ENCODE measurements at regions not wholly inside any gene's neighbourhood (a gene's known extent, or its start where the extent isn't known, plus 50 kb on each side); places are given as distances from the start of the nearest gene placed in this dataset.

- Histone ChIP-seq H3K4me1 (replicated peaks in 1 of 2; ENCODE audit: control insufficient read depth in 2 of 2, insufficient read depth in 2 of 2, low read length in 2 of 2) (no peaks in the 10 kb centered on the region), H3K4me3 (no peak overlapping the region), H3K9ac (ENCODE audit: insufficient read depth in 1 of 2, low read depth in 2 of 2, low read length in 2 of 2) (no peak overlapping the region), H3K27ac (ENCODE audit: extremely low read depth, low read depth, low read length) (no peak overlapping the region), H3K4me2 (ENCODE audit: insufficient read depth, low read length) (no peak overlapping the region), H3K79me2 (ENCODE audit: control insufficient read depth, insufficient read depth, low read length) (no peaks in the 10 kb centered on the region), H3K36me3 (ENCODE audit: control insufficient read depth, insufficient read depth, low read length) (no peaks in the 10 kb centered on the region), H4K20me1 (replicated peaks; ENCODE audit: control insufficient read depth, insufficient read depth, low read length) (no peaks in the 10 kb centered on the region), H3K27me3 (ENCODE audit: control insufficient read depth in 2 of 2, insufficient read depth in 2 of 2, low read length in 2 of 2) (peaks cover 0 to 19% of the 10 kb centered on the region in 2 experiments; a peak in 2 of 5 replicates), H2AFZ (ENCODE audit: low read depth, low read length) (no peak overlapping the region), H3K9me3 (replicated peaks; ENCODE audit: control insufficient read depth, insufficient read depth, low read depth, low read length) (no peaks in the 10 kb centered on the region), H3K9me1 (ENCODE audit: control insufficient read depth, insufficient read depth, low read length) (no peaks in the 10 kb centered on the region)
- POLR2A ChIA-PET, result no interaction called here
- no peak for DNase-seq (ENCODE audit: extremely low read depth in 1 of 4, low spot score in 3 of 4)
- no TSS peak for BruUV-seq (replicated peaks)
- FAIRE-seq, result no peak
- in situ Hi-C loops (cut with MboI) (no loop called here), intact Hi-C loops (cut with micrococcal nuclease) (no loop called here)
- 6% methylated on average over 9 of the region's 9 CpGs for WGBS (ENCODE audit: insufficient coverage, low coverage, missing lambda C conversion rate)
- TF ChIP-seq C11orf30 (IDR thresholded peaks at IDR 0.05; ENCODE audit: low read depth) (no peak), KAT8 (IDR thresholded peaks at IDR 0.05; ENCODE audit: low read depth) (no peak), CHAMP1 (IDR thresholded peaks at IDR 0.05) (no peak), ZNF232 (CRISPR knock-in tag; IDR thresholded peaks at IDR 0.05) (no peak), SAP30 (IDR thresholded peaks at IDR 0.05; ENCODE audit: borderline replicate concordance, insufficient read depth, low read depth, low read length, poor library complexity, severe bottlenecking) (no peak)
- TF ChIP-seq, protein P1, sequence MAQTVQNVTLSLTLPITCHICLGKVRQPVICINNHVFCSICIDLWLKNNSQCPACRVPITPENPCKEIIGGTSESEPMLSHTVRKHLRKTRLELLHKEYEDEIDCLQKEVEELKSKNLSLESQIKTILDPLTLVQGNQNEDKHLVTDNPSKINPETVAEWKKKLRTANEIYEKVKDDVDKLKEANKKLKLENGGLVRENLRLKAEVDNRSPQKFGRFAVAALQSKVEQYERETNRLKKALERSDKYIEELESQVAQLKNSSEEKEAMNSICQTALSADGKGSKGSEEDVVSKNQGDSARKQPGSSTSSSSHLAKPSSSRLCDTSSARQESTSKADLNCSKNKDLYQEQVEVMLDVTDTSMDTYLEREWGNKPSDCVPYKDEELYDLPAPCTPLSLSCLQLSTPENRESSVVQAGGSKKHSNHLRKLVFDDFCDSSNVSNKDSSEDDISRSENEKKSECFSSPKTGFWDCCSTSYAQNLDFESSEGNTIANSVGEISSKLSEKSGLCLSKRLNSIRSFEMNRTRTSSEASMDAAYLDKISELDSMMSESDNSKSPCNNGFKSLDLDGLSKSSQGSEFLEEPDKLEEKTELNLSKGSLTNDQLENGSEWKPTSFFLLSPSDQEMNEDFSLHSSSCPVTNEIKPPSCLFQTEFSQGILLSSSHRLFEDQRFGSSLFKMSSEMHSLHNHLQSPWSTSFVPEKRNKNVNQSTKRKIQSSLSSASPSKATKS (CRISPR knock-in tag; IDR thresholded peaks at IDR 0.05), result no peak
- CTCF ChIA-PET (ENCODE audit: low intra/inter-chr PET ratio), result no interaction called here
- ATAC-seq, result no peak
Observed at GRCh38 chr13:110065780-110066179, 241.2 kb downstream of the COL4A1 start.
